AG10803 (cell line): ENCODE measurements at regions not wholly inside any gene's neighbourhood (a gene's known extent, or its start where the extent isn't known, plus 50 kb on each side); places are given as distances from the start of the nearest gene placed in this dataset.

Experiments
- DNase-seq: peaks from one replicate; pipeline ENCODE4 v3.0.0; 2010; ENCODE audit warnings: low read depth
- H3K4me3 ChIP-seq: 2 replicates; pipeline ENCODE4 v1.5.1; 2011; ENCODE audit warnings: mild to moderate bottlenecking, low read length, control low read depth
- TF ChIP-seq, protein P1 (sequence below): conservative IDR thresholded peaks from 2 replicates; pipeline ENCODE4 v1.5.1; 2011; ENCODE audit warnings: mild to moderate bottlenecking, low read length, control low read depth, inconsistent platforms

DNA sequence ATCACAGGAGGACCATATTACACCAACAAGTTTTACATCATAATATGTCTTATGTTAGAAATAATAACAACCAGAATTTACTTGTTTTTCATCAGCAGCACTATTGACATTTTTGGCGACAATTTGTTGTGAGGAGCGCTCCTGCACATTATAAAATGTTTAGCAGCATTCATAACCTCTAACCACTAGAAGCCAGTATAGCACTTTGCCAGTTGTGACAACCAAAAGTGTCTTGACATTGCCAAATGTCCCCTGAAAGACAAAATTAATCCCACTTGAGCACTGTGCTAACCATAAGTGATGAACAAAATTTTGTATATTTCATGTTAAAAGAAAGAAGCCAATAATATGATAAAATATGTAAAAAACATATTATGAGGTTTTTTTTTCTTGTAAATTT is 356.9 kb upstream of the LMO3 start:
- DNase-seq: no peak
- H3K4me3 ChIP-seq: no peak overlapping the region
- TF ChIP-seq, protein P1, sequence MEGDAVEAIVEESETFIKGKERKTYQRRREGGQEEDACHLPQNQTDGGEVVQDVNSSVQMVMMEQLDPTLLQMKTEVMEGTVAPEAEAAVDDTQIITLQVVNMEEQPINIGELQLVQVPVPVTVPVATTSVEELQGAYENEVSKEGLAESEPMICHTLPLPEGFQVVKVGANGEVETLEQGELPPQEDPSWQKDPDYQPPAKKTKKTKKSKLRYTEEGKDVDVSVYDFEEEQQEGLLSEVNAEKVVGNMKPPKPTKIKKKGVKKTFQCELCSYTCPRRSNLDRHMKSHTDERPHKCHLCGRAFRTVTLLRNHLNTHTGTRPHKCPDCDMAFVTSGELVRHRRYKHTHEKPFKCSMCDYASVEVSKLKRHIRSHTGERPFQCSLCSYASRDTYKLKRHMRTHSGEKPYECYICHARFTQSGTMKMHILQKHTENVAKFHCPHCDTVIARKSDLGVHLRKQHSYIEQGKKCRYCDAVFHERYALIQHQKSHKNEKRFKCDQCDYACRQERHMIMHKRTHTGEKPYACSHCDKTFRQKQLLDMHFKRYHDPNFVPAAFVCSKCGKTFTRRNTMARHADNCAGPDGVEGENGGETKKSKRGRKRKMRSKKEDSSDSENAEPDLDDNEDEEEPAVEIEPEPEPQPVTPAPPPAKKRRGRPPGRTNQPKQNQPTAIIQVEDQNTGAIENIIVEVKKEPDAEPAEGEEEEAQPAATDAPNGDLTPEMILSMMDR: no peak

DNA sequence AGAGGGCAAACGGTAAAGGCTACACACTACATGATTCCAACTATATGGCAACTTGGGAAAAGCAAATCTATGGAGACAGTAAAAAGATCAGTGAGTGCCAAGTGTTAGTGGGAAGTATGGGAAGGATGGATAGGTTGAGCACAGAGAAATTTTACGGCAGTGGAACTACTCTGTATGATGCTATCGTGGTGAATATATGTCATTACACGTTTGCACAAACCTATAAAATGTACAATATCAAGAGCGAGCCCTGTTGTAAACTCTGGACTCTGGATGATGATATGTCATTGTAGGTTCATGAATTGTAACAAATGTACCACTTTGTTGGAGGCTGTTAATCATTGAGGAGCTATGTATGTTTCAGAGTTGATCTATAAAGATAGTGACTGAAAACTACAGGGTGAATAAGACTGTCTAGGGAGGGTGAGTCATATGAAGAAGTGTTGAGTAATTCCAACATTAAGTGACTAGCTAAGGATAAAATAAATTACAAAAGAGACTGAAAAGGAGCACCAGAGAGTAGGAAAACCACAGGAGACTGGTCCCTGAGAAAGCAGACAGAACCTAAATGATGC is 349.2 kb upstream of the LMO3 start:
- no peak overlapping the region for H3K4me3 ChIP-seq
- no peak for DNase-seq
- TF ChIP-seq, protein P1: no peak

DNA sequence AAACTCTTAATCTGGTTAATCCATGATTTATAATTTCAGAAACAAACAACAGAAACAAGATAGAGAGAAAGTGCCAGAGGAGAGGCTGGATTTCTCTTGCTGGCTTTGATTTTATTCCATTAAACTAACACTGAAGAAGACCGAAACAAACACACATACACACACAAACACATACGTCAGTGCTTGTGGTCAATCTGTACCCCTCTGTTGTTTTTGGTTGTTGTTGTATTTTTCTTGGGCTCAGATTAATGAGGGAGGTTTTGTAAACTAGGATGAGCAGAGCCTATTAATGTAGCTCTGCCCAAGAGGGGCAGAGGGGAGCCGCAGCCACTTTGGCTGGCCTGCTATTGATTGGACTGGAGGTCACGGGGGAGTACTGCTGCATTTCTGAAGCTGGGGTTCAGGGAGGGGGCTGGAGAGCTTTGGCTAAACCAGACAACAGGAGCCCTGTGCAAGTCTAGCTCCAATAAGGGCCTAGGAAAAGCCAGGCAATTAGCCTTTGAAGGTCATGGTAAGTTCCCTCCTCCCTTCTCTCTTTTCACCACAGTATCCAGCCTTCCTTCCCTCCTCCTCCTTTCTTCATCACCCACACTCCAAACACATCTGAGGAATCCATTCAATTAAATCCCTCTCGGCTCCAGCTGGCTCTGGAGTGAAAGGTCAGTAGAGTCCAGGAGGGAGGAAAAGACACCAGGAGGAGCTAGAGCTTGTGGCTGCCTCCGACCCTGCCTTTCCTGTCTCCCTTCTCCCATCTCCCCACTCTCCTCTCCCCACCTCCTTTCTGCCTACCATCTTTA is 344.1 kb upstream of the LMO3 start:
- DNase-seq: no peak
- no peak overlapping the region for H3K4me3 ChIP-seq
- TF ChIP-seq, protein P1: no peak

DNA sequence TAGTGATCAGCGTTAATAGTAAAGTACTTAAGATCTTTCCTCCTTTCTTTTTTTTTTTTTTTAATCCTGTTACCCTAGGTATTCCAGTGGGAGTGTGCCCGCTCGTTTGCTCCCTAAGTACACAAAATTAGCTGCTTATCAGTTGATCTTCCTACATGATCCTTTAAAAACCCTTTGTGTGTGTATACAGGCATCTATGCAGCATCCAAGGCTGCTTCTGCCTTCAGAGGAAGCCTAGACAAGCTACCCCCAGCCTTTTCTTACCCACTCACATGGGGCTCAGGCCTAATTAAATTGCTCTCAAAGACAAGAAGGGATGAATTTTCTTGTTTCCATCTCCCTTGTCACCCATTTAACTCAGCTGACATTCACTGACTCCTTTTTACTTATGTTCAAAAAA is 343.4 kb upstream of the LMO3 start:
- DNase-seq: no peak
- no peak overlapping the region for H3K4me3 ChIP-seq
- TF ChIP-seq, protein P1: no peak

DNA sequence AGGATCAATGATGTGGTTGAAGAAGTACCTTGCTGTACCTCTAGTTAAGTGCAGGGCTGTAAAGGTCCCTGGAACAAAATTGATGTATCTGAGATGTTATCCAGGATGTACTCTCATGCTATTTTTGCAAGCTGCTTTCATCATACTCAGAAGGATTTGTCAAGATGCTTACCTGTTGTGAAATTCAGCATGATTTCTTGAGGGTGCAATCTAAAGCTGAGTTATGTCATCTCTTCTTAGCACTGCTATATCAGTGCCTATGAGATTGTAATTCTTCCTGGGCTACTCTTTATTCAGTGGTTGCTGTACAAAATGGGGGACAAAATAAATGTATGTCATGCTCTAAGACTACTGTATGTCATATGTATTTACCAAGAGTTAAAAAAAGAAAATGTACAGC is 340.7 kb upstream of the LMO3 start:
- H3K4me3 ChIP-seq: no peak overlapping the region
- TF ChIP-seq, protein P1: no peak
- DNase-seq: no peak

DNA sequence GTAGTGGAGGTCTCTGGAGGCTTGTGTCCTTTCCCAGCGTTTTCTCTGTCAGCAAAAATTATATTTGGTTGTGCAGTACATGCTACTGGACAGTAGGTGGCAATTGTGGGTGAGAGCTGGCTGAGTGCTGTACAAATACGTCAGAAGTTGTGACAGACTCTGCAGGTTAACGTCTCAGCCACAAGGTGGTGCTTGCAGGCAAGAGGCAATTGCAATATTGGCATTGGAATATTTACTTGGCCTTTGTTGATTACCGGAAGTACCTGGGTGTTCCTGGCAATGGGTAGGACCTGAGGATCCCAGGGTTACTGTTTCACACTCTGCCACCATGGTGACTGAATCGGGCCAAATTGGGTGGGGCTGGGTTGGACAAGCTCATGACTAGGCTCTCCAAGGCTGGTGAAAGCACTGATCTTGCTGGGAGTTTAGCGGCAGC is 333.9 kb upstream of the LMO3 start:
- peak; percentile 42 for DNase-seq
- H3K4me3 ChIP-seq: no peak overlapping the region

More for the DNA sequence above, 333.9 kb upstream of the LMO3 start:
- TF ChIP-seq, protein P1: peak; percentile 45
